Trophoblast cell (in vitro differentiated cells and primary cell): ENCODE measurements at regions not wholly inside any gene's neighbourhood (a gene's known extent, or its start where the extent isn't known, plus 50 kb on each side); places are given as distances from the start of the nearest gene placed in this dataset.

Experiments
- DNase-seq, 2 donors: peaks; one replicate each; pipeline ENCODE4 v3.0.0-alpha.2; 2016
- H2AFZ ChIP-seq: 2 replicates; pipeline ENCODE4 v1.6.1; 2013; ENCODE audit warnings: low read length, moderate library complexity, mild to moderate bottlenecking; ENCODE audit not compliant: insufficient read depth, poor library complexity
- H2AK5ac ChIP-seq: 2 replicates; pipeline ENCODE4 v1.6.1; 2013; ENCODE audit warnings: mild to moderate bottlenecking, low read length
- H2BK120ac ChIP-seq: 2 replicates; pipeline ENCODE4 v1.6.1; 2013; ENCODE audit warnings: low read length, mild to moderate bottlenecking, moderate library complexity; ENCODE audit not compliant: insufficient read depth, poor library complexity
- H2BK12ac ChIP-seq: 2 replicates; pipeline ENCODE4 v1.6.1; 2013; ENCODE audit warnings: mild to moderate bottlenecking, low read length, moderate library complexity
- H2BK5ac ChIP-seq: 2 replicates; pipeline ENCODE4 v1.6.1; 2013; ENCODE audit warnings: low read length, low read depth, moderate library complexity, mild to moderate bottlenecking; ENCODE audit not compliant: poor library complexity
- H3K14ac ChIP-seq: 2 replicates; pipeline ENCODE4 v1.6.1; 2013; ENCODE audit warnings: mild to moderate bottlenecking, low read length
- H3K18ac ChIP-seq: 2 replicates; pipeline ENCODE4 v1.6.1; 2013; ENCODE audit warnings: mild to moderate bottlenecking, low read length
- H3K23ac ChIP-seq: 2 replicates; pipeline ENCODE4 v1.6.1; 2013; ENCODE audit warnings: low read length
- H3K27ac ChIP-seq: 2 replicates; pipeline ENCODE4 v1.5.1; 2013; ENCODE audit warnings: low read depth, mild to moderate bottlenecking, inconsistent platforms, low read length, moderate library complexity
- H3K27me3 ChIP-seq: 2 replicates; pipeline ENCODE4 v1.6.1; 2013; ENCODE audit warnings: inconsistent platforms, mild to moderate bottlenecking, low read length, moderate library complexity; ENCODE audit not compliant: insufficient read depth
- H3K36me3 ChIP-seq, 2 experiments: 1 replicate in 1 of 2; 2 replicates in 1 of 2; pipeline ENCODE4 v1.6.1; 2013; ENCODE audit warnings: low read length in 2 of 2, mild to moderate bottlenecking in 2 of 2, moderate library complexity in 1 of 2; ENCODE audit not compliant: insufficient read depth in 2 of 2, control insufficient read depth in 1 of 2
- H3K4ac ChIP-seq: 2 replicates; pipeline ENCODE4 v1.6.1; 2013; ENCODE audit warnings: low read depth, mild to moderate bottlenecking, low read length, moderate library complexity
- H3K4me1 ChIP-seq, 2 experiments: 1 replicate in 1 of 2; 2 replicates in 1 of 2; pipeline ENCODE4 v1.6.1; 2013; ENCODE audit warnings: low read length in 2 of 2, mild to moderate bottlenecking in 2 of 2, moderate library complexity in 1 of 2; ENCODE audit not compliant: insufficient read depth in 2 of 2, control insufficient read depth in 1 of 2
- H3K4me2 ChIP-seq: 2 replicates; pipeline ENCODE4 v1.6.1; 2013; ENCODE audit warnings: inconsistent platforms, mild to moderate bottlenecking, low read length, moderate library complexity
- H3K4me3 ChIP-seq: 2 replicates; pipeline ENCODE4 v1.5.1; 2013; ENCODE audit warnings: mild to moderate bottlenecking, low read depth, low read length, inconsistent platforms
- H3K79me1 ChIP-seq: one replicate; pipeline ENCODE4 v1.6.1; 2013; ENCODE audit warnings: low read length
- H3K79me2 ChIP-seq: 2 replicates; pipeline ENCODE4 v1.6.1; 2013; ENCODE audit warnings: low read length, mild to moderate bottlenecking; ENCODE audit not compliant: control insufficient read depth, insufficient read depth, poor library complexity
- H3K9ac ChIP-seq: 2 replicates; pipeline ENCODE4 v1.6.1; 2013; ENCODE audit warnings: mild to moderate bottlenecking, low read length
- H3K9me3 ChIP-seq: 2 replicates; pipeline ENCODE4 v1.6.1; 2013; ENCODE audit warnings: low read depth, mild to moderate bottlenecking, control low read depth, inconsistent platforms, low read length; ENCODE audit not compliant: insufficient read depth
- H4K12ac ChIP-seq: 2 replicates; pipeline ENCODE4 v1.6.1; 2013; ENCODE audit warnings: low read depth, mild to moderate bottlenecking, low read length, moderate library complexity
- H4K8ac ChIP-seq: 2 replicates; pipeline ENCODE4 v1.6.1; 2013; ENCODE audit warnings: low read depth, mild to moderate bottlenecking, low read length, moderate library complexity
- H4K91ac ChIP-seq: one replicate; pipeline ENCODE4 v1.6.1; 2013; ENCODE audit warnings: low read depth, mild to moderate bottlenecking, low read length, moderate library complexity
- WGBS: extraction: QIAGEN DNeasy Blood & Tissue Kit; methylation state at CpG from one replicate; pipeline ENCODE4 v1.1.7; 2013; ENCODE audit warnings: missing lambda C conversion rate; ENCODE audit not compliant: insufficient read length, insufficient coverage; ENCODE audit errors: extremely low coverage; 5-methylcytosine and 5-hydroxymethylcytosine counted together

DNA sequence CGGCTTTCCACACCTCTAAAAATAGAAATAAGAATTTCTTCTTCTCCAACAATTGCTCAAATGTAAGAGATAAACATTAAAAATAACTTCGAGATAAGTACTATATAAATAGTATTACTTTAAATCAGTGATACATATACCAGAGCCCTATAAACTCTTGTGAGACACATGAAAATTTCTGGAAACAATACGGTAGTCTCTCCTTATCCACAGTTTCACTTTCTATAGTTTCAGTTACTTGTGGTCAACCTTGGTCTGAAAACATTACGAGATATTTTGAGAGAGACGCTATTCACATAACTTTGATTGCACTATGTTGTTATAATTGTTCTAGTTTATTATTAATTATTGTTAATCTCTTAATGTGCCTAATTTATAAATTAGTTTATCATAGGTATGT lies 101.5 kb upstream of the CXXC4 start:
- Histone ChIP-seq H3K9ac (no peak overlapping the region), H3K18ac (no peak overlapping the region), H3K79me2 (no peaks in the 10 kb centered on the region), H3K23ac (no peak overlapping the region), H3K4me3 (no peak overlapping the region), H3K14ac (no peak overlapping the region), H3K27ac (no peak overlapping the region), H3K36me3 (no peaks in the 10 kb centered on the region), H3K4me1 (no peaks in the 10 kb centered on the region), H4K12ac (no peak overlapping the region), H4K8ac (no peak overlapping the region), H3K9me3 (no peaks in the 10 kb centered on the region), H3K4me2 (no peak overlapping the region), H2AK5ac (no peak overlapping the region), H4K91ac (no peak overlapping the region), H2BK120ac (no peak overlapping the region), H2BK12ac (no peak overlapping the region), H3K4ac (no peak overlapping the region), H3K27me3 (no peaks in the 10 kb centered on the region), H3K79me1 (no peaks in the 10 kb centered on the region), H2BK5ac (no peak overlapping the region), H2AFZ (no peak overlapping the region)
- no CpG with 5 or more reads among the region's 5 CpGs for WGBS
- no peak for DNase-seq

DNA sequence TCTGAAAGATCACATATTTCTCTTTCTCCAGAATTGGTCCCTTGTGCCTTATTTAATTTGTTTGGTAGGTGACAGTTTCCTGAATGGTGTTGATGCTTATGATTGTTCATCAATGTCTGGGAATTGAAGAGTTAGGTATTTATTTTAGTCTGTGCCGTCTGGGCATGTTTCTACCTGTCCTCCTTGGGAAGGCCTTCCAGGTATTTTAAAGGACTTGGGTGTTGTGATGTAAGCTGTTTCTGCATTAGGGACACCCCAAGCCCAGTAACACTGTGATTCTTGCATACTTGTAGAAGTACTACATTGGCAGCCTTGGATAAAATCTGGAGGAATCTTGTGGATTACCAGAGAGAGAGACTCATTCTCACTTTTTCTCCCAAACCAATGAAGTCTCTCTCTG lies 120.8 kb upstream of the CXXC4 start:
- no peak overlapping the region for H2BK120ac ChIP-seq
- no peak overlapping the region for H3K4ac ChIP-seq
- no peak overlapping the region for H4K12ac ChIP-seq
- no peak overlapping the region for H3K14ac ChIP-seq
- no peaks in the 10 kb centered on the region for H3K9me3 ChIP-seq
- no peak overlapping the region for H2BK12ac ChIP-seq
- H3K79me1 ChIP-seq: no peaks in the 10 kb centered on the region
- no peaks in the 10 kb centered on the region for H3K36me3 ChIP-seq
- no peak overlapping the region for H4K91ac ChIP-seq
- H3K9ac ChIP-seq: no peak overlapping the region
- no peak overlapping the region for H3K4me3 ChIP-seq
- no peak overlapping the region for H3K18ac ChIP-seq
- no peaks in the 10 kb centered on the region for H3K79me2 ChIP-seq
- H4K8ac ChIP-seq: no peak overlapping the region
- no peak for DNase-seq
- H3K23ac ChIP-seq: no peak overlapping the region
- no peak overlapping the region for H3K4me2 ChIP-seq
- no peak overlapping the region for H2AK5ac ChIP-seq
- no peak overlapping the region for H2AFZ ChIP-seq
- WGBS: no CpG with 5 or more reads among the region's 1 CpG
- H3K4me1 ChIP-seq: no peaks in the 10 kb centered on the region
- no peak overlapping the region for H2BK5ac ChIP-seq
- H3K27ac ChIP-seq: no peak overlapping the region
- no peaks in the 10 kb centered on the region for H3K27me3 ChIP-seq

GRCh38 chr4:104615926-104616325 lies 121.2 kb upstream of the CXXC4 start:
- no peak overlapping the region for H2AK5ac ChIP-seq
- no peaks in the 10 kb centered on the region for H3K36me3 ChIP-seq
- H2AFZ ChIP-seq: no peak overlapping the region
- H3K27me3 ChIP-seq: no peaks in the 10 kb centered on the region
- WGBS: no CpG with 5 or more reads among the region's 2 CpGs
- no peak overlapping the region for H3K14ac ChIP-seq
- no peaks in the 10 kb centered on the region for H3K79me2 ChIP-seq
- no peak overlapping the region for H2BK12ac ChIP-seq
- no peak overlapping the region for H4K8ac ChIP-seq
- no peak overlapping the region for H3K4me3 ChIP-seq
- H3K4ac ChIP-seq: no peak overlapping the region
- H4K91ac ChIP-seq: no peak overlapping the region
- H3K4me1 ChIP-seq: no peaks in the 10 kb centered on the region
- H3K9me3 ChIP-seq: peaks cover 1% of the 10 kb centered on the region
- H3K23ac ChIP-seq: no peak overlapping the region
- no peak overlapping the region for H3K9ac ChIP-seq
- H3K4me2 ChIP-seq: no peak overlapping the region
- DNase-seq: no peak
- H3K79me1 ChIP-seq: no peaks in the 10 kb centered on the region
- H3K27ac ChIP-seq: no peak overlapping the region
- H2BK5ac ChIP-seq: no peak overlapping the region
- no peak overlapping the region for H2BK120ac ChIP-seq
- H4K12ac ChIP-seq: no peak overlapping the region
- no peak overlapping the region for H3K18ac ChIP-seq

- Histone ChIP-seq H4K12ac (no peak overlapping the region), H3K4me3 (no peak overlapping the region), H3K4me2 (no peak overlapping the region), H3K79me1 (no peaks in the 10 kb centered on the region), H3K27ac (no peak overlapping the region), H3K18ac (no peak overlapping the region), H2AFZ (no peak overlapping the region), H2AK5ac (no peak overlapping the region), H3K79me2 (no peaks in the 10 kb centered on the region), H4K8ac (no peak overlapping the region), H3K9ac (no peak overlapping the region), H3K4ac (no peak overlapping the region), H3K23ac (no peak overlapping the region), H3K4me1 (no peaks in the 10 kb centered on the region), H3K27me3 (no peaks in the 10 kb centered on the region), H3K36me3 (no peaks in the 10 kb centered on the region), H2BK5ac (no peak overlapping the region), H3K14ac (no peak overlapping the region), H4K91ac (no peak overlapping the region), H2BK120ac (no peak overlapping the region), H2BK12ac (no peak overlapping the region), H3K9me3 (peaks cover 3% of the 10 kb centered on the region)
- no peak for DNase-seq
- no CpG with 5 or more reads among the region's 6 CpGs for WGBS
These were observed 121.7 kb upstream of the CXXC4 start for GRCh38 chr4:104616401-104616820.
